PFSK-1 (cell line): ENCODE measurements at regions not wholly inside any gene's neighbourhood (a gene's known extent, or its start where the extent isn't known, plus 50 kb on each side); places are given as distances from the start of the nearest gene placed in this dataset.

Experiments
- FOXP2 ChIP-seq: optimal IDR thresholded peaks from 2 replicates; pipeline ENCODE3; 2011; ENCODE audit warnings: borderline replicate concordance, control low read depth, inconsistent platforms; ENCODE audit not compliant: insufficient read depth; ENCODE audit errors: extremely low read length, extremely low read depth
- POLR2AphosphoS5 ChIP-seq: IDR thresholded peaks from 2 replicates; pipeline ENCODE4 v1.6.1; 2012; ENCODE audit warnings: low read depth, mild to moderate bottlenecking, control low read depth, low read length, moderate library complexity
- REST ChIP-seq, 2 experiments: IDR thresholded peaks; 2 replicates each; pipeline versions ENCODE4 v1.6.1 to v1.8.0; 2011 to 2012; ENCODE audit warnings: low read depth in 2 of 2, low read length in 2 of 2, control low read depth in 1 of 2, inconsistent platforms in 1 of 2, mild to moderate bottlenecking in 1 of 2, moderate library complexity in 1 of 2; ENCODE audit not compliant: insufficient read depth in 1 of 2
- SIN3A ChIP-seq: IDR thresholded peaks from 2 replicates; pipeline ENCODE4 v1.6.1; 2012; ENCODE audit warnings: mild to moderate bottlenecking, low read length, moderate library complexity, borderline replicate concordance; ENCODE audit not compliant: insufficient read depth
- TAF1 ChIP-seq: IDR thresholded peaks from 2 replicates; pipeline ENCODE4 v1.6.1; 2012; ENCODE audit warnings: low read length, control low read depth, borderline replicate concordance; ENCODE audit not compliant: insufficient read depth

- TF ChIP-seq POLR2AphosphoS5 = no peak
- no peak for TF ChIP-seq REST (IDR thresholded peaks at IDR 0.05; ENCODE audit: insufficient read depth in 1 of 2, low read depth in 2 of 2, low read length in 2 of 2)
- no peak for TF ChIP-seq TAF1
- no peak for TF ChIP-seq SIN3A
- no peak for TF ChIP-seq FOXP2
Measured at GRCh38 chr10:8499312-8499711, 444.8 kb downstream of the GATA3 start.
